ENCODE measurements at regions not wholly inside any gene's neighbourhood (a gene's known extent, or its start where the extent isn't known, plus 50 kb on each side); places are given as distances from the start of the nearest gene placed in this dataset.

GRCh38 chr20:63079971-63080370 lies 73.2 kb upstream of the BHLHE23 start (continued):
- TF ChIP-seq PAXIP1 (CRISPR knock-in tag; conservative IDR thresholded peaks at IDR 0.05) = no peak
- TF ChIP-seq HOXD1 (CRISPR knock-in tag; IDR thresholded peaks at IDR 0.05) = no peak

GRCh38 chr20:63077705-63078104 lies 70.9 kb upstream of the BHLHE23 start:
- in situ Hi-C loops (cut with HindIII; ENCODE audit: extremely low pct_ligation_motif_present, low pct_unique_long_range_greater_than_20kb) = no loop called here
- Histone ChIP-seq H4K20me1 (ENCODE audit: insufficient read depth, low read length) (peaks cover 6% of the 10 kb centered on the region; the same call in 1 of the 2 replicates), H3K36me3 (replicated peaks in 1 of 2; ENCODE audit: control insufficient read depth in 1 of 2, insufficient read depth in 2 of 2, low read length in 2 of 2) (no peaks in the 10 kb centered on the region), H3K4me3 (replicated peaks in 1 of 3; ENCODE audit: insufficient read depth in 1 of 3, low read depth in 2 of 3, low read length in 3 of 3) (no peak overlapping the region), H2AFZ (ENCODE audit: low read length) (no peak overlapping the region), H3K27ac (ENCODE audit: extremely low read length, insufficient read depth, low read length) (no peak overlapping the region), H3K4me1 (ENCODE audit: insufficient read depth, low read length) (no peaks in the 10 kb centered on the region), H3K27me3 (ENCODE audit: control insufficient read depth in 1 of 2, insufficient read depth in 2 of 2, low read length in 2 of 2) (peaks cover 7 to 28% of the 10 kb centered on the region in 2 experiments; a peak in 3 of 5 replicates), H3K9ac (ENCODE audit: insufficient read depth, low read depth, low read length) (no peak overlapping the region), H3K79me2 (ENCODE audit: insufficient read depth, low read length) (no peaks in the 10 kb centered on the region), H3K9me3 (ENCODE audit: low read length) (peaks cover 6% of the 10 kb centered on the region), H3K4me2 (ENCODE audit: low read depth, low read length) (no peak overlapping the region)
- no TSS peak for BruUV-seq (replicated peaks)
- intact Hi-C loops (cut with micrococcal nuclease; ENCODE audit: unreplicated experiment) = no loop called here
- CTCF ChIA-PET (ENCODE audit: low intra/inter-chr PET ratio, low total read pairs) = no interaction called here
- DNase-seq (ENCODE audit: low spot score) (no peak), ATAC-seq (no peak), FAIRE-seq (no peak)
- POLR2A ChIA-PET = no interaction called here
- TF ChIP-seq ZNF280D (CRISPR knock-in tag; IDR thresholded peaks at IDR 0.05) = no peak
- TF ChIP-seq SOX6 (IDR thresholded peaks at IDR 0.05) = no peak
- no peak for TF ChIP-seq SOX6 (CRISPR knock-in tag; IDR thresholded peaks at IDR 0.05)
- TF ChIP-seq RAD21 (CRISPR knock-in tag; IDR thresholded peaks at IDR 0.05) = no peak
- no peak for TF ChIP-seq ZMYM4 (CRISPR knock-in tag; IDR thresholded peaks at IDR 0.05)
- TF ChIP-seq ZNF30 (CRISPR knock-in tag; IDR thresholded peaks at IDR 0.05) = no peak
- TF ChIP-seq ZNF17 (CRISPR knock-in tag; IDR thresholded peaks at IDR 0.05) = no peak
- TF ChIP-seq BRCA1 (CRISPR knock-in tag; IDR thresholded peaks at IDR 0.05) = no peak
- TF ChIP-seq ZNF792 (CRISPR knock-in tag; IDR thresholded peaks at IDR 0.05) = no peak
- TF ChIP-seq NFYC (CRISPR knock-in tag; IDR thresholded peaks at IDR 0.05) = no peak
- TF ChIP-seq HNF1A (IDR thresholded peaks at IDR 0.05; ENCODE audit: low read depth) = no peak
- TF ChIP-seq HNF1A (CRISPR knock-in tag; IDR thresholded peaks at IDR 0.05; ENCODE audit: borderline replicate concordance) = no peak
- no peak for TF ChIP-seq ZNF441 (CRISPR knock-in tag; IDR thresholded peaks at IDR 0.05; ENCODE audit: borderline replicate concordance)
- TF ChIP-seq ZNF263 (CRISPR knock-in tag; IDR thresholded peaks at IDR 0.05) = no peak

Data from HepG2 (cell line).